Stimulated activated CD4-positive, alpha-beta T cell treated with anti-CD3 and anti-CD28 coated beads, Interleukin-2, amount 100 ng/mL, for 48 hours (primary cell): ENCODE measurements at regions not wholly inside any gene's neighbourhood (a gene's known extent, or its start where the extent isn't known, plus 50 kb on each side); places are given as distances from the start of the nearest gene placed in this dataset.
"Not testable (repeated sequence)": the region's sequence is repeated elsewhere in the genome, so short reads cannot be mapped to it uniquely, and the experiment has no call there.

Experiments
- DNase-seq, 2 donors: peaks; one replicate each; pipeline ENCODE4 v3.0.0-alpha.2; 2020

- DNase-seq, result no peak
These were observed 123.7 kb downstream of the CASP12 start for GRCh38 chr11:104774578-104774977.

GRCh38 chr11:104772806-104773241 is 125.4 kb downstream of the CASP12 start:
- DNase-seq, result no peak

GRCh38 chr11:104771763-104772162 is 126.5 kb downstream of the CASP12 start:
- no peak for DNase-seq

- DNase-seq, result not testable (repeated sequence)
These were observed 127.2 kb downstream of the CASP12 start for GRCh38 chr11:104771046-104771445.

GRCh38 chr11:104765401-104766095 is 132.7 kb downstream of the CASP12 start:
- no peak for DNase-seq

GRCh38 chr11:104764710-104765045 is 133.6 kb downstream of the CASP12 start:
- DNase-seq, result no peak

GRCh38 chr11:104763930-104764709 is 134.1 kb downstream of the CASP12 start:
- no peak for DNase-seq

GRCh38 chr11:104761511-104761910 is 136.7 kb downstream of the CASP12 start:
- no peak for DNase-seq

- no peak for DNase-seq
These were observed 138.8 kb downstream of the CASP12 start for GRCh38 chr11:104759464-104759863.

- no peak for DNase-seq
These were observed 159.3 kb downstream of the CASP12 start for GRCh38 chr11:104738918-104739317.

- no peak for DNase-seq
These were observed 160.1 kb downstream of the CASP12 start for GRCh38 chr11:104738208-104738607.

GRCh38 chr11:104736502-104736901 is 161.8 kb downstream of the CASP12 start:
- no peak for DNase-seq

GRCh38 chr11:104734998-104735397 is 163.3 kb downstream of the CASP12 start:
- DNase-seq, result no peak

GRCh38 chr11:104731890-104732289 is 166.4 kb downstream of the CASP12 start:
- no peak for DNase-seq

GRCh38 chr11:104728927-104729326 is 169.3 kb downstream of the CASP12 start:
- no peak for DNase-seq

- no peak for DNase-seq
These were observed 170.5 kb downstream of the CASP12 start for GRCh38 chr11:104727768-104728167.

GRCh38 chr11:104727095-104727494 is 171.2 kb downstream of the CASP12 start:
- DNase-seq, result no peak

- DNase-seq, result no peak
These were observed 172.4 kb downstream of the CASP12 start for GRCh38 chr11:104725796-104726408.

- DNase-seq, result no peak
These were observed 184.9 kb downstream of the CASP12 start for GRCh38 chr11:104713401-104713800.

- peak; percentile 46 to 57 for DNase-seq
These were observed 192.6 kb downstream of the CASP12 start for GRCh38 chr11:104705490-104706190.

- DNase-seq, result no peak
These were observed 193.4 kb downstream of the CASP12 start for GRCh38 chr11:104704888-104705287.

GRCh38 chr11:104704146-104704830 is 194.0 kb downstream of the CASP12 start:
- no peak for DNase-seq

GRCh38 chr11:104700609-104701008 is 197.7 kb downstream of the CASP12 start:
- DNase-seq, result no peak
